RWPE2 (cell line): ENCODE measurements at regions not wholly inside any gene's neighbourhood (a gene's known extent, or its start where the extent isn't known, plus 50 kb on each side); places are given as distances from the start of the nearest gene placed in this dataset.
A peak's percentile ranks its signal among the peaks of the same experiment; 100 is the strongest.

Experiments
- ATAC-seq: fragments of 200-7000 bp; cut with Tn5 transposase; 3 replicates; pipeline ENCODE4 v1.9.1; 2021; ENCODE audit warnings: low read depth
- DNase-seq: peaks from one replicate; pipeline ENCODE4 v3.0.0-alpha.2; 2020; ENCODE audit warnings: low spot score
- H3K27ac ChIP-seq: fragments of 450-650 bp; 2 replicates; pipeline ENCODE4 v1.5.1; 2017; ENCODE audit warnings: mild to moderate bottlenecking; ENCODE audit not compliant: poor library complexity, severe bottlenecking
- H3K27me3 ChIP-seq: fragments of 250-450 bp; sonication (Bioruptor Pico); 2 replicates; pipeline ENCODE4 v1.5.1; 2021; ENCODE audit warnings: mild to moderate bottlenecking, moderate library complexity; ENCODE audit not compliant: insufficient read depth, poor library complexity, severe bottlenecking
- H3K36me3 ChIP-seq: fragments of 250-450 bp; sonication (Bioruptor Pico); 2 replicates; pipeline ENCODE4 v1.5.1; 2020; ENCODE audit warnings: low read depth, mild to moderate bottlenecking, moderate library complexity
- H3K4me1 ChIP-seq: fragments of 250-450 bp; sonication (Bioruptor Pico); 2 replicates; pipeline ENCODE4 v1.5.1; 2021; ENCODE audit warnings: mild to moderate bottlenecking, moderate library complexity; ENCODE audit not compliant: insufficient read depth, poor library complexity, severe bottlenecking
- H3K4me3 ChIP-seq: fragments of 250-450 bp; sonication (Bioruptor Pico); 2 replicates; pipeline ENCODE4 v1.5.1; 2021; ENCODE audit warnings: mild to moderate bottlenecking, moderate library complexity; ENCODE audit not compliant: severe bottlenecking
- H3K9me3 ChIP-seq: fragments of 250-450 bp; sonication (Bioruptor Pico); 2 replicates; pipeline ENCODE4 v1.5.1; 2021; ENCODE audit warnings: mild to moderate bottlenecking, moderate library complexity; ENCODE audit not compliant: severe bottlenecking
- TF ChIP-seq, protein P1 (sequence below): fragments of 450-650 bp; IDR thresholded peaks from one replicate; pipeline ENCODE4 v1.5.1; 2017; ENCODE audit warnings: mild to moderate bottlenecking, moderate library complexity; ENCODE audit not compliant: poor library complexity, severe bottlenecking

DNA sequence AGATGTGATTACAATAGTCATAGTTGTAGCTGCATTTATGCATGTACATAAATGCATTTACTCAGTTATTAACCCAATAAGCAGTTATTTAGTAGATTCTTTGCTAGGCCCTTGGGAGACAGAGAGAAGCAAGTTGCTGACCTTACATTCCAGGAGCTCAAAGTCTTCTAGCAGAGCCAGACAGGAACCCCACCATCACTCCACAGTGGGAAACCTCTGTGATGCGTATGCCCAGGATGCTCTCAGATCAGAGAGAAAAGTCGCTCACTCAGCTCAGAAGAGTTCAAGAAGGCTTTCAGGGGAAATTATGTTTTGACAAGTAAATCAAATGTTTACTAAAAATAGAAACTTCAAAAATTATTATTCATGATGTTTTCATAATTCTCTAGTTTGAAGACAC lies 146.3 kb upstream of the EXOC2 start:
- H3K36me3 ChIP-seq = no peaks in the 10 kb centered on the region
- H3K4me3 ChIP-seq = no peak overlapping the region
- TF ChIP-seq, protein P1, sequence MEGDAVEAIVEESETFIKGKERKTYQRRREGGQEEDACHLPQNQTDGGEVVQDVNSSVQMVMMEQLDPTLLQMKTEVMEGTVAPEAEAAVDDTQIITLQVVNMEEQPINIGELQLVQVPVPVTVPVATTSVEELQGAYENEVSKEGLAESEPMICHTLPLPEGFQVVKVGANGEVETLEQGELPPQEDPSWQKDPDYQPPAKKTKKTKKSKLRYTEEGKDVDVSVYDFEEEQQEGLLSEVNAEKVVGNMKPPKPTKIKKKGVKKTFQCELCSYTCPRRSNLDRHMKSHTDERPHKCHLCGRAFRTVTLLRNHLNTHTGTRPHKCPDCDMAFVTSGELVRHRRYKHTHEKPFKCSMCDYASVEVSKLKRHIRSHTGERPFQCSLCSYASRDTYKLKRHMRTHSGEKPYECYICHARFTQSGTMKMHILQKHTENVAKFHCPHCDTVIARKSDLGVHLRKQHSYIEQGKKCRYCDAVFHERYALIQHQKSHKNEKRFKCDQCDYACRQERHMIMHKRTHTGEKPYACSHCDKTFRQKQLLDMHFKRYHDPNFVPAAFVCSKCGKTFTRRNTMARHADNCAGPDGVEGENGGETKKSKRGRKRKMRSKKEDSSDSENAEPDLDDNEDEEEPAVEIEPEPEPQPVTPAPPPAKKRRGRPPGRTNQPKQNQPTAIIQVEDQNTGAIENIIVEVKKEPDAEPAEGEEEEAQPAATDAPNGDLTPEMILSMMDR = no peak
- DNase-seq (no peak), ATAC-seq (no peak)
- no peak overlapping the region for H3K27ac ChIP-seq
- peaks cover 29% of the 10 kb centered on the region for H3K4me1 ChIP-seq
- no peaks in the 10 kb centered on the region for H3K9me3 ChIP-seq
- H3K27me3 ChIP-seq = no peaks in the 10 kb centered on the region

DNA sequence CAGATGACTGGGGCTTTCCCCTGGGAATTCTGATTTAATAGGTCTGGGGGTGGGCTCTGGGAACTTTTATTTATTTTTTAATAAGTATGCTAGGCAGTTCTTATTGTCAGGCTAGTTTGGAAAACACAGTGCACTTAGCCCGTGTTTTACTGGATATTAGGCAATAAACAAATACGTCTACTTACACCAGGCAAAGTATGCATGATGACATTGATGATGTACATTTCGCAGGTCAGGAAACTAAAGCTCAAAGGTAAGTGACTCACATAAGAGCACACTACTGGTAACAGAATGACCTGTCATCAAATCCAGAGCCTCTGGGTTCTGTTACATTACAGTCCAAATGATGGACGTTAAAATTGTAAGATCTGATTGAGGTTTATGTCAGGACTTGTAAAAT lies 144.4 kb upstream of the EXOC2 start:
- ATAC-seq = peak; percentile 79
- no peak for DNase-seq
- Histone ChIP-seq H3K4me3 (no peak overlapping the region), H3K27me3 (no peaks in the 10 kb centered on the region), H3K36me3 (no peaks in the 10 kb centered on the region), H3K9me3 (no peaks in the 10 kb centered on the region), H3K27ac (no peak overlapping the region), H3K4me1 (peaks cover 29% of the 10 kb centered on the region)
- TF ChIP-seq, protein P1 = no peak

DNA sequence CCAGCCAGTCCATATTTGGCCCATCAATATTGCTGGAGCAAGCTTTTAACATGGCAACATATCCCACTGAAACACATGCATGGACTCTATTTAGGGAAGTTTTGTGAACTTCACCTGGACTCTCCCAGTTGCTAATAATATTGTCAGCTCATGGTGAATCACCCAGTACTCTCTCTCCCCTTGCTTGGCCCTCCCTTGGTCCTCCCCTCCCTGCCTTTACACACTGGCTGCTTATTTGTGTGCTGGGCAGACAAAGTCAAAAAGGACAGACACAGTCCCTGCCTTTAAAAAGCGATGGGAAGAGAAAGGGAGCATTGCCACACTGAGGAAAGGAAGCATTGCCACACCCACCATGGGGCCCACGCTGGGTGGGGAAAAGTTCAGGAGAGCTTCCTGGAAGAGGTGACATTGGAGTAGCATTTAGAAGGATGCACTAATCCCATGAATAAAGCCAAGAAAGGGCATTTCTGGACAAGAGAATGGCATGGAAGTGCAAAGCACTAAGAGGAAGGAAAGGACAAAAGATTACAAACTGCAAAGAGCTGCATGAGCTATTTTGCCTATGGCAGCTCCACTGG lies 143.4 kb upstream of the EXOC2 start:
- no peak overlapping the region for H3K4me3 ChIP-seq
- ATAC-seq = peak; percentile 92
- peak overlapping the region; percentile 11 for H3K27ac ChIP-seq
- no peaks in the 10 kb centered on the region for H3K9me3 ChIP-seq
- H3K36me3 ChIP-seq = no peaks in the 10 kb centered on the region
- peaks cover 29% of the 10 kb centered on the region for H3K4me1 ChIP-seq
- DNase-seq = no peak
- TF ChIP-seq, protein P1 = no peak
- H3K27me3 ChIP-seq = no peaks in the 10 kb centered on the region

DNA sequence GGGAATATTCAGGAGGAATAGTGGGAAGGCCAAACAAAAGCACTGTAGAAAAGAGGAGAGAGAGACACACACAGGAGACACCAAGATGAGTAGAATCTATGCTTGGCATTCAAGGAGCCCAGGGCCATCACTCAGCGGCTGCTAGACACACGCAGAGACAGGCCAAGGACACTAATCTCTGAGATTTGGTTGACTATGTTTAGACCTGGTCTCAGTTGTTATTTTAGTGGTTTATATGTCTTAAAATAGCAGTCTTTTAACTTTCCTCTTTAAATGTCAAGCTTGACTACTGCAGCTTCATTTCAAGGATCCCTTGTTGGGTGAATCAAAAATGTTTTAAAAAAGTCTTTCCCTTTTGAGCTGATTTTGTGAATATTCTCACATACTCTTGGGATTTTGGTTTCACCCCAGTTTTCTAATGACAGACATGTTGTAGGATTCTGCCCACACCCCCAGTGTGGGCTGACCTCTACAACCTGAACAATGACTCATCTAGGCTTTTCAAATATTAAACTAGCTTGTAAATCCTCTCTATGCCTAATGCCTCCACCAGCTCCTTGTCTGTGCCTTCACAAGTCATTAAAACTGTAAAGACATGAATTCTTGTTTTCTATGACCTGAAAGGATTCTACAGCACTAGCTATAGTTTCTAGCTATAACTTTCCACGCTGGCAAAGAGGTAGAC lies 142.7 kb upstream of the EXOC2 start:
- Histone ChIP-seq H3K27me3 (no peaks in the 10 kb centered on the region), H3K4me1 (peaks cover 29% of the 10 kb centered on the region), H3K9me3 (no peaks in the 10 kb centered on the region), H3K36me3 (no peaks in the 10 kb centered on the region), H3K4me3 (no peak overlapping the region), H3K27ac (peak overlapping the region; percentile 11)
- ATAC-seq = peak; percentile 75
- no peak for DNase-seq
- TF ChIP-seq, protein P1 = no peak

DNA sequence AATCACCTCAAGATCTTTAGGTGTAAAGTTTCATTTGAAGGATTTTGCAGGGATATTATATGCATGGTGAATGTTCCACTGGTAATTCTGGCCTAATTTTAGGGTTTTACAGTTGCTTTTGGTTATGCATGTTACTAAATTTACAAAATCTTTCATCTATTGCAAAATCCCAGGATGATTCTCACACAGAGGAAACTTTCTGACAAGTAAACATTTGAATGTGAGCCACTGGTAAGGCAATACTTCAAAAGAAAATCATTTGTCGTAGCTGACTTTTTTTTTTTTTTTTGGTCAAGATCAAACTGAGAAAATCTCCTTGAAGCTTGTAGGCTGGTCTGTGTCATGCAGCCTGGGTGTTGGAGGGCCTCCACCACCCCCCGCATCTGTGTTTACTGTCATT lies 141.9 kb upstream of the EXOC2 start:
- H3K27ac ChIP-seq = no peak overlapping the region
- peaks cover 29% of the 10 kb centered on the region for H3K4me1 ChIP-seq
- no peaks in the 10 kb centered on the region for H3K36me3 ChIP-seq
- DNase-seq (no peak), ATAC-seq (no peak)
- no peaks in the 10 kb centered on the region for H3K27me3 ChIP-seq
- no peak overlapping the region for H3K4me3 ChIP-seq
- TF ChIP-seq, protein P1 = no peak
- H3K9me3 ChIP-seq = no peaks in the 10 kb centered on the region
